HCT116 (cell line): ENCODE measurements at regions not wholly inside any gene's neighbourhood (a gene's known extent, or its start where the extent isn't known, plus 50 kb on each side); places are given as distances from the start of the nearest gene placed in this dataset.

Experiments
- ATAC-seq: fragments of 200-7000 bp; cut with Tn5 transposase; 2 replicates; pipeline ENCODE4 v1.9.1; 2020; ENCODE audit warnings: mild to moderate bottlenecking, moderate library complexity
- BruUV-seq: library from RNA; stranded (reverse); fragments of 400-500 nt; replicated peaks from 2 replicates; lab custom pipeline; 2021; lab: Mats Ljungman, UMichigan
- CTCF ChIA-PET: fragments of 300-600 bp; sonication (Branson Sonifier 250); formaldehyde crosslinking; loops from one replicate; lab custom pipeline; 2021; ENCODE audit warnings: antibody characterized with exemption; lab: Charles Lee
- POLR2A ChIA-PET: fragments of 300-600, 350-600 bp; sonication (Branson Sonifier 250); formaldehyde crosslinking; loops from one replicate; lab custom pipeline; 2021; ENCODE audit warnings: antibody characterized with exemption; lab: Charles Lee
- RAD21 ChIA-PET, 2 experiments: fragments of 300-600 bp; sonication (Branson Sonifier 250); formaldehyde crosslinking; loops; one replicate each; lab custom pipeline; 2023; ENCODE audit warnings: low total read pairs in 2 of 2; ENCODE audit not compliant: uncharacterized antibody in 2 of 2, unreplicated experiment in 2 of 2, low non-redundant PET in 1 of 2; lab: Charles Lee
- DNase-seq: peaks from one replicate; pipeline ENCODE4 v3.0.0-alpha.2; 2010; ENCODE audit warnings: low read depth, low spot score
- H2AFZ ChIP-seq: fragments of 200-600 bp; shearing (Covaris generic), sonication (generic); 2 replicates; pipeline ENCODE4 v1.6.1; 2017; ENCODE audit warnings: low read depth, mixed run types, mixed read lengths, antibody characterized with exemption, low read length; ENCODE audit not compliant: poor library complexity, severe bottlenecking
- H3K27ac ChIP-seq: 2 replicates; pipeline ENCODE4 v1.5.1; 2012; ENCODE audit warnings: low read depth, low read length
- H3K27me3 ChIP-seq: fragments of 200-600 bp; sonication (generic); 2 replicates; pipeline ENCODE4 v1.6.1; 2016; ENCODE audit warnings: mixed run types, low read length, mixed read lengths; ENCODE audit not compliant: insufficient read depth
- H3K36me3 ChIP-seq, 2 experiments: fragments of 200-500 bp in 1 of 2; fragments of 200-600 bp in 1 of 2; sonication (Bioruptor generic) in 1 of 2; sonication (generic) in 1 of 2; 2 replicates each; pipeline versions ENCODE4 v1.5.1 to v1.6.1; 2014 to 2016; ENCODE audit warnings: low read length in 2 of 2, inconsistent platforms in 1 of 2, mixed read lengths in 1 of 2, mixed run types in 1 of 2; ENCODE audit not compliant: insufficient read depth in 2 of 2, control insufficient read depth in 1 of 2
- H3K4me1 ChIP-seq, 2 experiments: fragments of 200-600 bp in 1 of 2; sonication (generic) in 1 of 2; 2 replicates each; pipeline versions ENCODE4 v1.5.1 to v1.6.1; 2012 to 2017; ENCODE audit warnings: low read length in 2 of 2, inconsistent platforms in 1 of 2, mild to moderate bottlenecking in 1 of 2, mixed read lengths in 1 of 2, mixed run types in 1 of 2, moderate library complexity in 1 of 2; ENCODE audit not compliant: insufficient read depth in 2 of 2, control insufficient read depth in 1 of 2
- H3K4me2 ChIP-seq: fragments of 200-600 bp; sonication (generic); 2 replicates; pipeline ENCODE4 v1.6.1; 2017; ENCODE audit warnings: mixed run types, low read length, mixed read lengths
- H3K4me3 ChIP-seq, 2 experiments: fragments of 200-600 bp in 1 of 2; sonication (generic) in 1 of 2; replicated peaks in 1 of 2; 2 replicates each; pipeline ENCODE4 v1.5.1; 2011 to 2016; ENCODE audit warnings: low read length in 2 of 2, control low read depth in 1 of 2, low read depth in 1 of 2, mild to moderate bottlenecking in 1 of 2, mixed read lengths in 1 of 2, mixed run types in 1 of 2
- H3K79me2 ChIP-seq: fragments of 200-600 bp; sonication (generic); 2 replicates; pipeline ENCODE4 v1.6.1; 2017; ENCODE audit warnings: mild to moderate bottlenecking, mixed run types, low read length, moderate library complexity, mixed read lengths; ENCODE audit not compliant: insufficient read depth
- H3K9ac ChIP-seq: fragments of 200-600 bp; sonication (generic); 2 replicates; pipeline ENCODE4 v1.6.1; 2016; ENCODE audit warnings: low read length, mixed read lengths
- H3K9me2 ChIP-seq: fragments of 200-600 bp; sonication (generic), shearing (Covaris generic); 2 replicates; pipeline ENCODE4 v1.6.1; 2017; ENCODE audit warnings: mixed run types, mild to moderate bottlenecking, moderate library complexity; ENCODE audit not compliant: insufficient read depth
- H3K9me3 ChIP-seq, 2 experiments: fragments of 200-500 bp in 1 of 2; fragments of 200-600 bp in 1 of 2; sonication (Bioruptor generic) in 1 of 2; sonication (generic) in 1 of 2; 2 replicates each; pipeline ENCODE4 v1.6.1; 2014 to 2017; ENCODE audit warnings: low read length in 2 of 2, mixed read lengths in 2 of 2, inconsistent platforms in 1 of 2, low read depth in 1 of 2, mild to moderate bottlenecking in 1 of 2, mixed run types in 1 of 2, moderate library complexity in 1 of 2; ENCODE audit not compliant: control insufficient read depth in 1 of 2, insufficient read depth in 1 of 2
- H4K20me1 ChIP-seq: fragments of 200-600 bp; sonication (generic), shearing (Covaris generic); 2 replicates; pipeline ENCODE4 v1.6.1; 2017; ENCODE audit warnings: mixed run types, mild to moderate bottlenecking, moderate library complexity; ENCODE audit not compliant: insufficient read depth
- CTCF ChIP-seq, 3 experiments: fragments of 200-600 bp in 1 of 3; sonication (generic) in 1 of 3; IDR thresholded peaks in 2 of 3; conservative IDR thresholded peaks in 1 of 3; 2 replicates each; pipeline ENCODE4 v1.5.1; 2012 to 2017; ENCODE audit warnings: low read depth in 2 of 3, low read length in 2 of 3, antibody characterized with exemption in 1 of 3, borderline replicate concordance in 1 of 3, control low read depth in 1 of 3, mild to moderate bottlenecking in 1 of 3, mixed read lengths in 1 of 3, mixed run types in 1 of 3, moderate library complexity in 1 of 3; ENCODE audit not compliant: insufficient read depth in 1 of 3
- POLR2A ChIP-seq: IDR thresholded peaks from 2 replicates; pipeline ENCODE4 v1.7.0; 2011; ENCODE audit warnings: borderline replicate concordance; ENCODE audit not compliant: insufficient read depth, insufficient read length; ENCODE audit errors: extremely low read depth
- POLR2AphosphoS5 ChIP-seq: IDR thresholded peaks from 2 replicates; pipeline ENCODE4 v1.6.1; 2011; ENCODE audit warnings: mild to moderate bottlenecking, low read depth, low read length, moderate library complexity
- TCF7L2 ChIP-seq: IDR thresholded peaks from 2 replicates; pipeline ENCODE4 v1.7.0; 2011; ENCODE audit warnings: borderline replicate concordance, inconsistent platforms; ENCODE audit not compliant: insufficient read depth, insufficient read length; ENCODE audit errors: extremely low read depth
- YY1 ChIP-seq: IDR thresholded peaks from 2 replicates; pipeline ENCODE4 v1.6.1; 2011; ENCODE audit warnings: low read length, low read depth, moderate library complexity, mild to moderate bottlenecking; ENCODE audit not compliant: insufficient replicate concordance; ENCODE audit errors: extremely low read depth
- intact Hi-C: fragments of 100-400 bp; cut with micrococcal nuclease; formaldehyde crosslinking; loops from 2 replicates; pipeline ENCODE4 v1.10.0; 2022

GRCh38 chr1:228837032-228837431 lies 101.8 kb downstream of the RHOU start:
- peak overlapping the region; percentile 66; the same call in 1 of the 2 replicates for H3K4me2 ChIP-seq
- ChIA-PET CTCF (no interaction called here), POLR2A (interaction anchor here (1.0 kb wide), 1 partner anchor 9 kb away, joined by 4 read pairs; no protein-coding TSS in a partner anchor), RAD21 (no interaction called here)
- intact Hi-C loops, result loop anchor here (10.0 kb wide), 1 partner anchor 388 kb away; no protein-coding TSS in a partner anchor
- ATAC-seq (no peak), DNase-seq (no peak)
- no peaks in the 10 kb centered on the region for H3K9me2 ChIP-seq
- H3K27me3 ChIP-seq, result no peaks in the 10 kb centered on the region; the same call in 1 of the 2 replicates
- H3K79me2 ChIP-seq, result no peaks in the 10 kb centered on the region
- H3K36me3 ChIP-seq, result no peaks in the 10 kb centered on the region
- H3K27ac ChIP-seq, result peak overlapping the region; percentile 68; the same call in 1 of the 2 replicates
- no peak overlapping the region for H3K4me3 ChIP-seq
- H3K9ac ChIP-seq, result no peak overlapping the region
- no peaks in the 10 kb centered on the region for H3K9me3 ChIP-seq
- H4K20me1 ChIP-seq, result no peaks in the 10 kb centered on the region
- H2AFZ ChIP-seq, result no peak overlapping the region
- peaks cover 43 to 45% of the 10 kb centered on the region in 2 experiments for H3K4me1 ChIP-seq
- TF ChIP-seq POLR2AphosphoS5 (no peak), TCF7L2 (no peak), POLR2A (no peak), CTCF (IDR thresholded peaks at IDR 0.05 in 2 of 3, conservative IDR thresholded peaks at IDR 0.05 in 1 of 3; ENCODE audit: borderline replicate concordance in 1 of 3, insufficient read depth in 1 of 3, low read depth in 2 of 3, low read length in 2 of 3) (no peak), YY1 (no peak)
- TF ChIP-seq, all 23 proteins: peak for 0
- BruUV-seq, result no TSS peak
